ENCODE measurements at regions not wholly inside any gene's neighbourhood (a gene's known extent, or its start where the extent isn't known, plus 50 kb on each side); places are given as distances from the start of the nearest gene placed in this dataset.

DNA sequence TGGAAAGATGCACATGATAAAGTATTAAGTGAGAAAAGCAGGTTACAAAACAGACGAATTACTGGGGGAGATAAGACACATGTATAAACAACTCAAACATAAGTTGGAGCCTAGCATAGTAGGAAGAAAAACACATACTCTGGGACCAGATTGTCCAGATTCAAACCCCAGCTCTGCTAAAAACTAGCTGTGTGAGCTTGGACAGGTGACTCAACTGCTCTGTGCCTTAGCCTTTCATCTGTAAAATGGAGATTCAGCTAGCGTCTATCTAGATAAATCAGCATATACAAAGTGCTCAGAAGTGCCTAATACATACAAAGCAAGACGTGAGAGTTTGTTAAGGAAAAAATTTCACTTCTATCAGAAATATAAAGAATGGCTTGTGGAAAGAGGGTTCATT lies 254.0 kb upstream of the POU3F1 start:
- 71 to 74% methylated on average over 3 of the region's 3 CpGs for WGBS, 2 donors
- no peak for TF ChIP-seq POLR2A (IDR thresholded peaks at IDR 0.05)
- TF ChIP-seq, protein P1, sequence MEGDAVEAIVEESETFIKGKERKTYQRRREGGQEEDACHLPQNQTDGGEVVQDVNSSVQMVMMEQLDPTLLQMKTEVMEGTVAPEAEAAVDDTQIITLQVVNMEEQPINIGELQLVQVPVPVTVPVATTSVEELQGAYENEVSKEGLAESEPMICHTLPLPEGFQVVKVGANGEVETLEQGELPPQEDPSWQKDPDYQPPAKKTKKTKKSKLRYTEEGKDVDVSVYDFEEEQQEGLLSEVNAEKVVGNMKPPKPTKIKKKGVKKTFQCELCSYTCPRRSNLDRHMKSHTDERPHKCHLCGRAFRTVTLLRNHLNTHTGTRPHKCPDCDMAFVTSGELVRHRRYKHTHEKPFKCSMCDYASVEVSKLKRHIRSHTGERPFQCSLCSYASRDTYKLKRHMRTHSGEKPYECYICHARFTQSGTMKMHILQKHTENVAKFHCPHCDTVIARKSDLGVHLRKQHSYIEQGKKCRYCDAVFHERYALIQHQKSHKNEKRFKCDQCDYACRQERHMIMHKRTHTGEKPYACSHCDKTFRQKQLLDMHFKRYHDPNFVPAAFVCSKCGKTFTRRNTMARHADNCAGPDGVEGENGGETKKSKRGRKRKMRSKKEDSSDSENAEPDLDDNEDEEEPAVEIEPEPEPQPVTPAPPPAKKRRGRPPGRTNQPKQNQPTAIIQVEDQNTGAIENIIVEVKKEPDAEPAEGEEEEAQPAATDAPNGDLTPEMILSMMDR (IDR thresholded peaks at IDR 0.05): no peak
- no peak for TF ChIP-seq EP300 (IDR thresholded peaks at IDR 0.05)
- Histone ChIP-seq H3K4me3 (no peak overlapping the region), H3K27me3 (no peaks in the 10 kb centered on the region), H3K4me1 (no peaks in the 10 kb centered on the region), H3K9me3 (no peaks in the 10 kb centered on the region), H3K27ac (no peak overlapping the region), H3K36me3 (no peaks in the 10 kb centered on the region)
- DNase-seq (ENCODE audit: low spot score in 2 of 2): no peak

DNA sequence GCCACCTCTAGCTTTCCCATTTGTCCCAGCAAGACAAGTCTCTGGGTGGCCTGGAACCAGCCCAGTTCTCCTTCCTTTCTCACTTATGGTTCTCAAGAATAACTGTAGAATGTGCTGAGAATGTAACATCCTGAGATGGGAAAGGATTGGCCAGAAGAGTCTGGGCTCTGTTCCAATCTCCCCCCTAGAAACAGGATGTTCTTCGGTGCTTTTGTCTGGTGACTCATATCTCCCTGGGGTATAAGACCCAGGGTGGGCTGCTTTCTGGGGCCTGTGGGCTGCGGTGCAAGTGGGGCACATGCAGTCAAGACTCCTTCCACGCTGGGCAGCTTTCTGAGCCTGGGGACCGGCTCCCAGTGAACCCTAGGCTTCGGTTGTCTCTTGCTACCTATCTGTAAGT lies 251.2 kb upstream of the POU3F1 start:
- H3K4me1 ChIP-seq: no peaks in the 10 kb centered on the region
- no peak overlapping the region for H3K27ac ChIP-seq
- no peaks in the 10 kb centered on the region for H3K27me3 ChIP-seq
- H3K4me3 ChIP-seq: no peak overlapping the region
- no peaks in the 10 kb centered on the region for H3K9me3 ChIP-seq
- no peak for DNase-seq (ENCODE audit: low spot score in 2 of 2)
- no peaks in the 10 kb centered on the region for H3K36me3 ChIP-seq
- TF ChIP-seq POLR2A (IDR thresholded peaks at IDR 0.05) (no peak), EP300 (IDR thresholded peaks at IDR 0.05) (no peak)
- TF ChIP-seq, protein P1 (IDR thresholded peaks at IDR 0.05): no peak
- WGBS, 2 donors: 63 to 69% methylated on average over 5 of the region's 5 CpGs

DNA sequence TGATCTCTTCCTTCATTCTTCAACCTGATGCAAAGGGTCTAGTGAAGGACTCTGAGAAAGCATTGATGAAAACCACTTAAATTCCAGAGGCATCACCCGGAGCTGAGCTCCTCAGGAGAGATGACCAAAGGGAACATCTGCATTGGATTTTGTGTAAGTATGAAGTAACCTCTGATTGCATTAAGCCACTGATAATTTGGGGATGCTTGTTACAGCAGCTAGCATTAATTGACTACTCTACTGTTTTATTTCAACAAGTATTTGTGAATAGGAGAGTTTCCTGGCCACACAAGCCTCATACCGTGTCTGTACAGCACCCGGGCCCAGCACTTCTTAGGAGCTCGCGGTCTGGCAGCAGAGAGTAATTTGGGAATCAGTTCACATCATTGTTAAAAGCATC lies 250.7 kb upstream of the POU3F1 start:
- TF ChIP-seq POLR2A (IDR thresholded peaks at IDR 0.05) (no peak), EP300 (IDR thresholded peaks at IDR 0.05) (no peak)
- TF ChIP-seq, protein P1 (IDR thresholded peaks at IDR 0.05): no peak
- 75 to 85% methylated on average over 5 of the region's 5 CpGs for WGBS, 2 donors
- Histone ChIP-seq H3K4me3 (no peak overlapping the region), H3K4me1 (peaks cover 0 to 3% (median under 1%) of the 10 kb centered on the region in 4 donors), H3K36me3 (no peaks in the 10 kb centered on the region), H3K27ac (no peak overlapping the region), H3K9me3 (no peaks in the 10 kb centered on the region), H3K27me3 (no peaks in the 10 kb centered on the region)
- no peak for DNase-seq (ENCODE audit: low spot score in 2 of 2)

DNA sequence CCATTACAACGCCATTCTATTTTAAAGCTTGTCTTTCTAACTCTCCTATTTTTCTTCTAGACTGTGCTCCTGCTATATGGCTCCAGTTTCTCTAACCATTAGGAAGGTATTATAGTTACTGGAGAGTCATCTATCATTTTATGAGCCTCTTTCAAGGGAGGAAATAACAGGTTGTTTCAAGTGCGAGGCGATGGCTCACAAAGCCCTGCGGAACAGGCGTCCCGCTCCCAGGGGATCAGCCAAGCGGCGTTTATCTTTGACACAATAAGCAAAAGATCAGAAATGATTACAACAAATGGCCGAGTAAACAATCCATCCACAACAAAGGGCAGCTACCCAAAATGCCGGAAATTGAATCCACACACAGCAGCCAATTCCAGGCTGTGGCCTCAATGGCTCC lies 249.5 kb upstream of the POU3F1 start:
- Histone ChIP-seq H3K36me3 (no peaks in the 10 kb centered on the region), H3K27me3 (no peaks in the 10 kb centered on the region), H3K4me1 (peaks cover 0 to 11% (median 6%) of the 10 kb centered on the region in 4 donors), H3K27ac (no peak overlapping the region), H3K4me3 (no peak overlapping the region), H3K9me3 (no peaks in the 10 kb centered on the region)
- TF ChIP-seq EP300 (IDR thresholded peaks at IDR 0.05) (no peak), POLR2A (IDR thresholded peaks at IDR 0.05) (no peak)
- TF ChIP-seq, protein P1 (IDR thresholded peaks at IDR 0.05): no peak
- whole genome bisulfite sequencing, 2 donors: 78 to 80% methylated on average over 10 of the region's 10 CpGs
- DNase-seq (ENCODE audit: low spot score in 2 of 2): no peak

DNA sequence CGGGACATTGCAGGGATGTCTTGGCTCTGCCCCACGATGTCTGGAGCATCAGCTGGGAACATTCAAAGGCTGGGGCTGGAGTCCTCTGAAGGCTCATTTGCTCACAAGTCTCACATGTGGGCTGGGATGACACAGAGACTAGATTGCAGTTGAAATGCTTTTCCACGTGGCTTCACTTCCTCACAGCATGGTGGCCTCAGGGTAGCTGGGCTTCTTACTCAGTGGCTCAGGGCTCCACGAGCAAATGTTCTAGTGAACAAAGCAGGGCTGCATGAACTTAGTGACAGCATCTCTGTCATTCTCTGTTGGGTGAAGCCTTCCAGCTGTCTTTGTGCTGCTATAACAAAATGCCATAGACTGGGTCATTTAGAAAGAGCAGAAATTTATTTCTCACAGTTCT lies 247.0 kb upstream of the POU3F1 start:
- peaks cover 0 to 11% (median 6%) of the 10 kb centered on the region in 4 donors for H3K4me1 ChIP-seq
- TF ChIP-seq, protein P1 (IDR thresholded peaks at IDR 0.05): no peak
- WGBS, 2 donors: 75 to 77% methylated on average over 4 of the region's 4 CpGs
- no peak overlapping the region for H3K27ac ChIP-seq
- DNase-seq (ENCODE audit: low spot score in 2 of 2): no peak
- no peaks in the 10 kb centered on the region for H3K36me3 ChIP-seq
- H3K27me3 ChIP-seq: no peaks in the 10 kb centered on the region
- no peak overlapping the region for H3K4me3 ChIP-seq
- H3K9me3 ChIP-seq: no peaks in the 10 kb centered on the region
